ENCODE measurements at regions not wholly inside any gene's neighbourhood (a gene's known extent, or its start where the extent isn't known, plus 50 kb on each side); places are given as distances from the start of the nearest gene placed in this dataset.

- no peak for TF ChIP-seq CTCF (conservative IDR thresholded peaks at IDR 0.05; ENCODE audit: low read length)
- no peak for TF ChIP-seq EZH2phosphoT487 (IDR thresholded peaks at IDR 0.05; ENCODE audit: borderline replicate concordance, low read depth, low read length)
Observed at GRCh38 chr6:159578629-159579028, 114.4 kb downstream of the SOD2 start.

All from OCI-LY7 (cell line).